Endothelial cell of umbilical vein (primary cell): ENCODE measurements at regions not wholly inside any gene's neighbourhood (a gene's known extent, or its start where the extent isn't known, plus 50 kb on each side); places are given as distances from the start of the nearest gene placed in this dataset.

ENCODE experiments used
- BruUV-seq: library from RNA; stranded (reverse); fragments of 400-500 nt; replicated peaks from 2 replicates; lab custom pipeline; 2021; lab: Mats Ljungman, UMichigan
- CTCF ChIA-PET: fragments of 300-600, 350-600 bp; sonication (Branson Sonifier 250); formaldehyde crosslinking; loops from one replicate; lab custom pipeline; 2021; ENCODE audit warnings: antibody characterized with exemption, inconsistent platforms; lab: Charles Lee
- POLR2A ChIA-PET: fragments of 300-600, 350-600 bp; sonication (Branson Sonifier 250); formaldehyde crosslinking; loops from one replicate; lab custom pipeline; 2021; ENCODE audit warnings: antibody characterized with exemption, inconsistent platforms; lab: Charles Lee
- DNase-seq: peaks from one replicate; pipeline ENCODE4 v3.0.0-alpha.2; 2011; ENCODE audit warnings: low read depth, low spot score
- FAIRE-seq: peaks from 2 replicates; lab custom pipeline; 2011; peaks lifted over from hg19 to GRCh38; lab: Jason Lieb, UNC
- H2AFZ ChIP-seq: 2 replicates; pipeline ENCODE4 v1.6.0; 2012; ENCODE audit warnings: low read depth, low read length, control low read depth, inconsistent platforms
- H3K27ac ChIP-seq: 2 replicates; pipeline ENCODE4 v1.5.1; 2011; ENCODE audit warnings: low read depth, mild to moderate bottlenecking, control low read depth, low read length, moderate library complexity; ENCODE audit not compliant: insufficient read depth
- H3K27me3 ChIP-seq, 2 experiments: 2 replicates each; pipeline versions ENCODE4 v1.6.0 to v1.6.1; 2011; ENCODE audit warnings: low read length in 2 of 2, mixed read lengths in 1 of 2; ENCODE audit not compliant: control insufficient read depth in 2 of 2, insufficient read depth in 2 of 2
- H3K36me3 ChIP-seq, 2 experiments: 2 replicates in 1 of 2; 3 replicates in 1 of 2; pipeline ENCODE4 v1.5.1; 2011; ENCODE audit warnings: low read length in 2 of 2, mild to moderate bottlenecking in 1 of 2, moderate library complexity in 1 of 2; ENCODE audit not compliant: control insufficient read depth in 2 of 2, insufficient read depth in 2 of 2; ENCODE audit errors: extremely low read depth in 1 of 2
- H3K4me1 ChIP-seq: 3 replicates; pipeline ENCODE4 v1.5.1; 2011; ENCODE audit warnings: mild to moderate bottlenecking, low read length; ENCODE audit not compliant: control insufficient read depth, insufficient read depth; ENCODE audit errors: extremely low read depth
- H3K4me2 ChIP-seq: 2 replicates; pipeline ENCODE4 v1.6.1; 2011; ENCODE audit warnings: low read length, control low read depth, mixed read lengths; ENCODE audit not compliant: insufficient read depth
- H3K4me3 ChIP-seq, 3 experiments: fragments of 200-600 bp in 1 of 3; sonication (generic), shearing (Covaris generic) in 1 of 3; replicated peaks in 1 of 3; 2 replicates each; pipeline ENCODE4 v1.5.1; 2011 to 2016; ENCODE audit warnings: control low read depth in 3 of 3, low read length in 3 of 3, mild to moderate bottlenecking in 2 of 3, inconsistent platforms in 1 of 3, low read depth in 1 of 3, moderate library complexity in 1 of 3; ENCODE audit not compliant: insufficient read depth in 1 of 3
- H3K79me2 ChIP-seq: 2 replicates; pipeline ENCODE4 v1.6.0; 2012; ENCODE audit warnings: low read length, inconsistent platforms; ENCODE audit not compliant: control insufficient read depth, insufficient read depth
- H3K9ac ChIP-seq: replicated peaks from 2 replicates; pipeline ENCODE3; 2011; ENCODE audit warnings: low read length, control low read depth; ENCODE audit not compliant: insufficient read depth; ENCODE audit errors: extremely low read depth
- H3K9me1 ChIP-seq: replicated peaks from 3 replicates; pipeline ENCODE4 v1.6.0; 2011; ENCODE audit warnings: mild to moderate bottlenecking, low read length; ENCODE audit not compliant: control insufficient read depth, insufficient read depth; ENCODE audit errors: extremely low read depth
- H3K9me3 ChIP-seq: replicated peaks from 2 replicates; pipeline ENCODE4 v1.5.1; 2012; ENCODE audit warnings: low read length, inconsistent platforms; ENCODE audit not compliant: control insufficient read depth, insufficient read depth
- H4K20me1 ChIP-seq: replicated peaks from 2 replicates; pipeline ENCODE3; 2011; ENCODE audit warnings: mild to moderate bottlenecking, low read length; ENCODE audit not compliant: control insufficient read depth, insufficient read depth; ENCODE audit errors: extremely low read depth
- CTCF ChIP-seq, 2 donors: IDR thresholded peaks; 1 replicate in 1 of 2; 2 replicates in 1 of 2; pipeline ENCODE4 v1.5.1; 2011; ENCODE audit warnings: low read length in 2 of 2, mild to moderate bottlenecking in 2 of 2, moderate library complexity in 2 of 2, control low read depth in 1 of 2, inconsistent platforms in 1 of 2, low read depth in 1 of 2; ENCODE audit not compliant: insufficient read depth in 1 of 2; ENCODE audit errors: extremely low read depth in 1 of 2
- EZH2 ChIP-seq: IDR thresholded peaks from 2 replicates; pipeline ENCODE4 v1.6.1; 2012; ENCODE audit warnings: borderline replicate concordance, low read depth, mild to moderate bottlenecking, moderate library complexity, low read length, inconsistent platforms; ENCODE audit not compliant: severe bottlenecking
- POLR2AphosphoS5 ChIP-seq: IDR thresholded peaks from 2 replicates; pipeline ENCODE4 v1.6.1; 2012; ENCODE audit warnings: low read depth, mild to moderate bottlenecking, control low read depth, low read length, moderate library complexity; ENCODE audit not compliant: insufficient read depth
- dilution Hi-C: fragments of 300-500 bp; cut with MboI; formaldehyde crosslinking; loops from one replicate; pipeline ENCODE4 v1.15.0; 2019; ENCODE audit warnings: low sequenced_read_pairs; ENCODE audit not compliant: extremely low pct_ligation_motif_present
- intact Hi-C: fragments of 100-400 bp; cut with micrococcal nuclease; formaldehyde crosslinking; loops from one replicate; pipeline ENCODE4 v1.10.0; 2022

- Histone ChIP-seq H3K27ac (no peak overlapping the region), H3K27me3 (no peaks in the 10 kb centered on the region), H3K4me3 (no peak overlapping the region), H3K9me1 (no peaks in the 10 kb centered on the region), H3K9ac (no peak overlapping the region), H4K20me1 (no peaks in the 10 kb centered on the region), H3K9me3 (no peaks in the 10 kb centered on the region), H2AFZ (no peak overlapping the region), H3K4me2 (no peak overlapping the region), H3K4me1 (no peaks in the 10 kb centered on the region), H3K36me3 (no peaks in the 10 kb centered on the region), H3K79me2 (no peaks in the 10 kb centered on the region)
- ChIA-PET CTCF (interaction anchor here (0.5 to 2.0 kb wide), 29 partner anchors 8 to 1776 kb away, joined by 3 to 13 read pairs (median 4); no protein-coding TSS in a partner anchor), POLR2A (no interaction called here)
- no TSS peak for BruUV-seq
- FAIRE-seq (no peak), DNase-seq (peak; percentile 21)
- TF ChIP-seq CTCF (IDR thresholded peaks at IDR 0.05; ENCODE audit: extremely low read depth in 1 of 2, insufficient read depth in 1 of 2, low read depth in 1 of 2, low read length in 2 of 2) = peak; percentile 44 to 53
- no peak for TF ChIP-seq EZH2
- intact Hi-C loops = loop anchor here (1.0 to 5.0 kb wide), 6 partner anchors 172 to 1491 kb away; no protein-coding TSS in a partner anchor
- dilution Hi-C loops = no loop called here
These were observed 290.8 kb upstream of the PCDH15 start for GRCh38 chr10:55091691-55092328.

- Histone ChIP-seq H3K4me2 (no peak overlapping the region), H2AFZ (no peak overlapping the region), H3K4me1 (no peaks in the 10 kb centered on the region), H3K36me3 (no peaks in the 10 kb centered on the region), H3K9ac (no peak overlapping the region), H4K20me1 (no peaks in the 10 kb centered on the region), H3K9me3 (no peaks in the 10 kb centered on the region), H3K79me2 (no peaks in the 10 kb centered on the region), H3K9me1 (no peaks in the 10 kb centered on the region), H3K4me3 (no peak overlapping the region), H3K27ac (no peak overlapping the region), H3K27me3 (no peaks in the 10 kb centered on the region)
- ChIA-PET CTCF (interaction anchor here (1.2 kb wide), 1 partner anchor 13 kb away, joined by 5 read pairs; no protein-coding TSS in a partner anchor), POLR2A (no interaction called here)
- DNase-seq (no peak), FAIRE-seq (no peak)
- no TSS peak for BruUV-seq
- dilution Hi-C loops (no loop called here), intact Hi-C loops (no loop called here)
- TF ChIP-seq POLR2AphosphoS5 = no peak
These were observed 277.1 kb upstream of the PCDH15 start for GRCh38 chr10:55078121-55078520.
